Prostate gland (tissue), 2 donors: ENCODE measurements at regions not wholly inside any gene's neighbourhood (a gene's known extent, or its start where the extent isn't known, plus 50 kb on each side); places are given as distances from the start of the nearest gene placed in this dataset.

Experiments used
- DNase-seq: peaks from one replicate; pipeline ENCODE4 v3.0.0-alpha.2; 2019; ENCODE audit warnings: low spot score
- H3K27ac ChIP-seq, 2 donors: fragments of 200-600 bp; sonication (generic); 2 replicates each; pipeline ENCODE4 v1.5.1; 2017 to 2019
- H3K27me3 ChIP-seq: fragments of 200-600 bp; sonication (generic); replicated peaks from 2 replicates; pipeline ENCODE4 v1.5.1; 2019; ENCODE audit not compliant: insufficient read depth
- H3K36me3 ChIP-seq, 2 donors: fragments of 200-600 bp; sonication (generic); 1 replicate in 1 of 2; 2 replicates in 1 of 2; pipeline versions ENCODE4 v1.5.1 to v1.8.1; 2017 to 2019
- H3K4me1 ChIP-seq: fragments of 200-600 bp; sonication (generic); replicated peaks from 2 replicates; pipeline ENCODE4 v1.5.1; 2019
- H3K4me3 ChIP-seq, 2 donors: fragments of 200-600 bp; sonication (generic); 2 replicates each; pipeline ENCODE4 v1.5.1; 2017 to 2019
- H3K9me3 ChIP-seq: fragments of 200-600 bp; sonication (generic); 2 replicates; pipeline ENCODE4 v1.5.1; 2017
- CTCF ChIP-seq, 4 experiments: fragments of 200-600 bp in 2 of 4; fragments of 450-650 bp in 2 of 4; sonication (generic) in 2 of 4; IDR thresholded peaks; 1 replicate in 3 of 4; 2 replicates in 1 of 4; pipeline ENCODE4 v1.5.1; 2016 to 2019; ENCODE audit warnings: antibody characterized with exemption in 4 of 4, mild to moderate bottlenecking in 2 of 4, moderate library complexity in 2 of 4
- POLR2A ChIP-seq: fragments of 450-650 bp; IDR thresholded peaks from one replicate; pipeline ENCODE4 v1.6.1; 2016; ENCODE audit warnings: antibody characterized with exemption, mild to moderate bottlenecking
- POLR2AphosphoS5 ChIP-seq: sonication (generic); formaldehyde crosslinking; IDR thresholded peaks from one replicate; pipeline ENCODE4 v1.6.1; 2017; ENCODE audit warnings: antibody characterized with exemption
- WGBS: methylation state at CpG from one replicate; pipeline ENCODE4 v1.1.5; 2018; 5-methylcytosine and 5-hydroxymethylcytosine counted together
- intact Hi-C: fragments of 100-400 bp; cut with DNase I; formaldehyde crosslinking; loops from one replicate; pipeline ENCODE4 v1.14.2; 2022

DNA sequence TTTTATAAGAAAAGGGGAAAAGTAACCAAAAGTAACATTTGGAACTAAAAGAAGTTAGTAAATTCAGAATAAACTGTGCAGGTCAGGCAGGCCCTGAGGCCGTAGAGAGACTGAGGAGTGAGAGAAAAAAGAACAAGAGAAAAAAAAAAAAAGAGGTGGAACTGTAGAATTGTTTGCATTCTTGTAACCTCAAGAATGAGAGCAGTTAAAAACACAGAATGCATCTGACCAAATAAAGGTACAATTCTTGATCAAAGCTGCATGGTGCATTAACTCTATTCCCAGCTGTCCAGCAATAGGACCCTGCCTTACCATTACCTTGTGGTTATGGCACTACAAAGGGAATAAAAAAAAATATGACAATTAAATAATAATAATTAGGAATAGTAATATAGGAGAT is 170.1 kb upstream of the SEMA3A start:
- TF ChIP-seq POLR2A, result no peak
- no peak overlapping the region for H3K4me3 ChIP-seq
- no peaks in the 10 kb centered on the region for H3K36me3 ChIP-seq
- no peak overlapping the region for H3K27ac ChIP-seq
- H3K27me3 ChIP-seq, result no peaks in the 10 kb centered on the region
- DNase-seq, result no peak
- 42% methylated on average over 1 of the region's 1 CpG for WGBS
- no peaks in the 10 kb centered on the region for H3K4me1 ChIP-seq
- no peaks in the 10 kb centered on the region for H3K9me3 ChIP-seq
- intact Hi-C loops, result no loop called here

- Histone ChIP-seq H3K27ac (no peak overlapping the region), H3K4me3 (no peak overlapping the region), H3K9me3 (no peaks in the 10 kb centered on the region), H3K36me3 (no peaks in the 10 kb centered on the region), H3K27me3 (no peaks in the 10 kb centered on the region), H3K4me1 (no peaks in the 10 kb centered on the region)
- intact Hi-C loops, result no loop called here
- no peak for DNase-seq
- no peak for TF ChIP-seq CTCF (IDR thresholded peaks at IDR 0.05)
- TF ChIP-seq POLR2AphosphoS5, result no peak
- TF ChIP-seq POLR2A, result no peak
Measured at GRCh38 chr7:84363741-84364140, 169.2 kb upstream of the SEMA3A start.

DNA sequence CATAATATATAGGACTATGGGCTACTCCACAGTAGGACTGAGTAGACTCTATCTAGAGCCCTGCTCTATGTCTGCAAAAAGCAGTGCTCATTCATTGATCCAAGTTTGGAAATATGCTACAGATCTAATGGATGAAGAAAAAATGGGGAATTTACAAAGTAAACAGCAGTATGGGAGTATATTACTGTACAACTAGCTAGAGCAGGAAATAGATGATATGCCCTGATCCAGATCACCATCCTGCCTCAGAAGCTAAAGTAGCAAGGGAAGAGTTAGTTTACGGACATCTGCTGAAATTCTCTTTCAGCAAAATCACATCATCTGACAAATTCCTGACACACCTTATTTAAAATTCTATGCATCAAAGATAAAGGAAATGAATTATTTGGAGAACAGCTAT is 168.2 kb upstream of the SEMA3A start:
- DNase-seq, result no peak
- 91% methylated on average over 1 of the region's 1 CpG for WGBS
- Histone ChIP-seq H3K4me1 (no peaks in the 10 kb centered on the region), H3K36me3 (no peaks in the 10 kb centered on the region), H3K27ac (no peak overlapping the region), H3K9me3 (no peaks in the 10 kb centered on the region), H3K27me3 (no peaks in the 10 kb centered on the region), H3K4me3 (no peak overlapping the region)
- no peak for TF ChIP-seq POLR2A
- TF ChIP-seq POLR2AphosphoS5, result no peak
- intact Hi-C loops, result no loop called here

DNA sequence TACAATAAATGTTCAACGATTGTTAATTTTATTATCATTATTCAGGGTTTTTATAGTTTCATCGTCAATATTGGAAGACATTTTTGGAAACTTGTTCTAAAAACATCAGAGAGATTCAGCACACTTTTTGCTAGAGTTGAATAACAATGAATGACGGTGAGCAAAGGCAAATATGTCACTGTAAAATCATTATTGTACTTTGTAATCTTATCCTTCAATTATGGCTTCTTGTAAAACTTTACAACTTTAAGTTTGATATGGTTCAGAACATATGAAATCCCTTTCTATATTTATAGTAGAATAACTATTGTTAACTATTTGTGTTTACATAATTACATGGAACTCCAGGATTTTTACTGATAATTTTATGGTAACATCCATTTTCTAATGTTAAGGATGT is 167.8 kb upstream of the SEMA3A start:
- WGBS, result 32% methylated on average over 3 of the region's 3 CpGs
- Histone ChIP-seq H3K36me3 (no peaks in the 10 kb centered on the region), H3K27me3 (no peaks in the 10 kb centered on the region), H3K4me3 (no peak overlapping the region), H3K27ac (no peak overlapping the region), H3K4me1 (no peaks in the 10 kb centered on the region), H3K9me3 (no peaks in the 10 kb centered on the region)
- TF ChIP-seq POLR2A (no peak), CTCF (IDR thresholded peaks at IDR 0.05) (no peak), POLR2AphosphoS5 (no peak)
- DNase-seq, result no peak
- intact Hi-C loops, result no loop called here

- H3K27me3 ChIP-seq, result no peaks in the 10 kb centered on the region
- intact Hi-C loops, result no loop called here
- H3K4me1 ChIP-seq, result no peaks in the 10 kb centered on the region
- H3K9me3 ChIP-seq, result no peaks in the 10 kb centered on the region
- 82% methylated on average over 1 of the region's 1 CpG for WGBS
- H3K4me3 ChIP-seq, result no peak overlapping the region
- DNase-seq, result no peak
- no peaks in the 10 kb centered on the region for H3K36me3 ChIP-seq
- no peak overlapping the region for H3K27ac ChIP-seq
- no peak for TF ChIP-seq POLR2A
- no peak for TF ChIP-seq POLR2AphosphoS5
- TF ChIP-seq CTCF (IDR thresholded peaks at IDR 0.05), result no peak
Measured at GRCh38 chr7:84354866-84355265, 160.3 kb upstream of the SEMA3A start.

DNA sequence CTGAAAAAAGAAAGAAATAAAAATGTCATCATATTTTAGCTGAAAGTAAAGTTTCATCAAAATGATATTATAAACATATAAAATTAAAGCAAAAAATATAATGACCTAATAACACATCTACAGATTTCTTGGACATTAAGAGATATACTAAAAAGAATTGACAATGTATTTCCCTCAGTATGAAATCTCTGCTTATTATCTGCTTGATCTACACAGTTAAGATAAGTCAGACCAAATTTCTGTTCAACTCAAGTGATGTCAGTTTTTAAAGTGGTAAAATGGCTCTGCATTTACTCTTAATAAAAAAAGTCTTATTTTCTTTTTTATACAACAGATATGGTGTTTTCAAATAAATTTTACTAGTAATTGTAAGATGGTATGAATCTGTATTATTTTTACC is 159.4 kb upstream of the SEMA3A start:
- no peak for TF ChIP-seq POLR2A
- no peak for TF ChIP-seq CTCF (IDR thresholded peaks at IDR 0.05)
- TF ChIP-seq POLR2AphosphoS5, result no peak
- no peaks in the 10 kb centered on the region for H3K9me3 ChIP-seq
- no peak overlapping the region for H3K27ac ChIP-seq
- intact Hi-C loops, result no loop called here
- no peak overlapping the region for H3K4me3 ChIP-seq
- no peak for DNase-seq
- H3K27me3 ChIP-seq, result no peaks in the 10 kb centered on the region
- H3K36me3 ChIP-seq, result no peaks in the 10 kb centered on the region
- no peaks in the 10 kb centered on the region for H3K4me1 ChIP-seq
